ENCODE measurements at regions not wholly inside any gene's neighbourhood (a gene's known extent, or its start where the extent isn't known, plus 50 kb on each side); places are given as distances from the start of the nearest gene placed in this dataset.

DNA sequence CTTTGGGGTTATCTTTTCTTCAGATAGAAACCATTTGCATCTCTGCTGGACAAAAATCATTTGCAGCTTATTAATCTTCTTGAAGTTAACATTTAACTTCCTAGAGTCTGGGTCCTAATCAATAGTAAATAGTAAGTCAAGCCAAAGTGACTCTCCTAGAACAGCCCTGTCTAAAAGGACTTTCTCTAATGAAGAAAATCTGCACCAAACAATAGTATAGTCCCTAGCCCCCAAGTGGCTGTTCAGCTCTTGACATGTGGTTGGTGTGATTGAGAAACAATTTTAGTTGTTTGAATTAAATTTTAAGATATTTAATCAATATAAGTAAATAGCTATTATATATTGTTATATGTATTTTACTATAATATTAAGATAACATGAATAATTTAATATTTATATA, 64.6 kb upstream of the SHB start:
- no peak for TF ChIP-seq POLR2AphosphoS5 (IDR thresholded peaks at IDR 0.05; ENCODE audit: borderline replicate concordance, low read depth, low read length)
- no peak for TF ChIP-seq EZH2 (IDR thresholded peaks at IDR 0.05)

Measured in SK-N-MC (cell line).